Hepatocyte (in vitro differentiated cells): ENCODE measurements at regions not wholly inside any gene's neighbourhood (a gene's known extent, or its start where the extent isn't known, plus 50 kb on each side); places are given as distances from the start of the nearest gene placed in this dataset.

ENCODE experiments used
- DNase-seq: peaks from one replicate; pipeline ENCODE4 v3.0.0-alpha.2; 2016; ENCODE audit warnings: low spot score
- H2AFZ ChIP-seq: fragments of 200-600 bp; sonication (generic); 2 replicates; pipeline ENCODE4 v1.6.0; 2016; ENCODE audit warnings: antibody characterized with exemption, mild to moderate bottlenecking
- H3K27ac ChIP-seq: fragments of 200-600 bp; sonication (generic); 2 replicates; pipeline ENCODE4 v1.5.1; 2016; ENCODE audit warnings: mild to moderate bottlenecking
- H3K27me3 ChIP-seq: fragments of 200-600 bp; sonication (generic); 2 replicates; pipeline ENCODE4 v1.6.1; 2016
- H3K36me3 ChIP-seq: fragments of 200-600 bp; sonication (generic); replicated peaks from 2 replicates; pipeline ENCODE4 v1.5.1; 2016; ENCODE audit warnings: low read depth; ENCODE audit not compliant: insufficient read depth
- H3K4me1 ChIP-seq: fragments of 200-600 bp; sonication (generic); 2 replicates; pipeline ENCODE4 v1.5.1; 2016; ENCODE audit warnings: mild to moderate bottlenecking, moderate library complexity; ENCODE audit not compliant: insufficient read depth
- H3K4me2 ChIP-seq: fragments of 200-600 bp; sonication (generic); 2 replicates; pipeline ENCODE4 v1.6.0; 2016
- H3K4me3 ChIP-seq: fragments of 200-600 bp; sonication (generic); 2 replicates; pipeline ENCODE4 v1.5.1; 2016; ENCODE audit warnings: mild to moderate bottlenecking
- H3K79me2 ChIP-seq: fragments of 200-600 bp; sonication (generic); 2 replicates; pipeline ENCODE4 v1.6.0; 2017; ENCODE audit warnings: mild to moderate bottlenecking
- H3K9me2 ChIP-seq: fragments of 200-600 bp; sonication (generic); replicated peaks from 2 replicates; pipeline ENCODE4 v1.6.0; 2017; ENCODE audit warnings: mild to moderate bottlenecking; ENCODE audit not compliant: insufficient read depth
- H3K9me3 ChIP-seq: fragments of 200-600 bp; sonication (generic); 2 replicates; pipeline ENCODE4 v1.5.1; 2016; ENCODE audit warnings: low read depth, mild to moderate bottlenecking
- H4K20me1 ChIP-seq: fragments of 200-600 bp; sonication (generic); 2 replicates; pipeline ENCODE4 v1.6.0; 2016; ENCODE audit warnings: mild to moderate bottlenecking; ENCODE audit not compliant: insufficient read depth, poor library complexity, severe bottlenecking
- EZH2 ChIP-seq: fragments of 200-600 bp; sonication (generic); IDR thresholded peaks from 2 replicates; pipeline ENCODE4 v1.6.1; 2016; ENCODE audit warnings: antibody characterized with exemption, mild to moderate bottlenecking, borderline replicate concordance
- EZH2phosphoT487 ChIP-seq: fragments of 200-600 bp; sonication (generic); IDR thresholded peaks from one replicate; pipeline ENCODE4 v1.6.1; 2018; ENCODE audit warnings: antibody characterized with exemption, mild to moderate bottlenecking, low read depth, moderate library complexity; ENCODE audit not compliant: unreplicated experiment, severe bottlenecking
- WGBS: methylation state at CpG from one replicate; pipeline ENCODE4 v1.1.6; 2016; ENCODE audit warnings: low lambda C conversion rate; ENCODE audit errors: missing lambda C conversion rate; 5-methylcytosine and 5-hydroxymethylcytosine counted together
- TF ChIP-seq, protein P1 (sequence below): fragments of 200-600 bp; sonication (generic); IDR thresholded peaks from 2 replicates; pipeline ENCODE4 v1.5.1; 2016; ENCODE audit warnings: antibody characterized with exemption, mild to moderate bottlenecking; ENCODE audit not compliant: poor library complexity

DNA sequence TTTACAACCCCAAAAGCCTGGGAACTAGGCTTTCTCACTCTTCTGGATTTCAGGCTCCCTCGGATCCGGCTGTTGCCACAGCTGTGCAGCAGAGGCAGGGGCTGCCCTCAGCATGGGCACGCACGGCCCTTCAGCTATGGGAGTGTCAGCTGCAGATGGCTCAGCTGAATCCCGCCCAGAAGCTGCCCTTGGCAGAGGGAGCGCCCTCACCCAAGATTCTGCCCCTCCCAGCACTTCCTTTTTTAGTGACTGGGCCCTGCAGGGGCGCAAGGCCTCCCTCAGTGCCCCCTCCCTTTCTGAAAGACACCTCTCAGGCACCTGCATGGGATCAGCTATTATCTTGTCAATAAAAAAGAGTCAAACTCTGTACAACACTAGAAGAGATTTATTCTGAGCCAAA is 67.9 kb upstream of the THBS2 start:
- DNase-seq, result no peak
- Histone ChIP-seq H2AFZ (no peak overlapping the region), H3K27ac (no peak overlapping the region), H3K36me3 (no peaks in the 10 kb centered on the region), H3K4me2 (no peak overlapping the region), H3K9me2 (no peaks in the 10 kb centered on the region), H3K9me3 (no peaks in the 10 kb centered on the region), H3K27me3 (no peaks in the 10 kb centered on the region), H3K4me1 (no peaks in the 10 kb centered on the region), H3K4me3 (no peak overlapping the region), H3K79me2 (no peaks in the 10 kb centered on the region), H4K20me1 (no peaks in the 10 kb centered on the region)
- TF ChIP-seq, protein P1, sequence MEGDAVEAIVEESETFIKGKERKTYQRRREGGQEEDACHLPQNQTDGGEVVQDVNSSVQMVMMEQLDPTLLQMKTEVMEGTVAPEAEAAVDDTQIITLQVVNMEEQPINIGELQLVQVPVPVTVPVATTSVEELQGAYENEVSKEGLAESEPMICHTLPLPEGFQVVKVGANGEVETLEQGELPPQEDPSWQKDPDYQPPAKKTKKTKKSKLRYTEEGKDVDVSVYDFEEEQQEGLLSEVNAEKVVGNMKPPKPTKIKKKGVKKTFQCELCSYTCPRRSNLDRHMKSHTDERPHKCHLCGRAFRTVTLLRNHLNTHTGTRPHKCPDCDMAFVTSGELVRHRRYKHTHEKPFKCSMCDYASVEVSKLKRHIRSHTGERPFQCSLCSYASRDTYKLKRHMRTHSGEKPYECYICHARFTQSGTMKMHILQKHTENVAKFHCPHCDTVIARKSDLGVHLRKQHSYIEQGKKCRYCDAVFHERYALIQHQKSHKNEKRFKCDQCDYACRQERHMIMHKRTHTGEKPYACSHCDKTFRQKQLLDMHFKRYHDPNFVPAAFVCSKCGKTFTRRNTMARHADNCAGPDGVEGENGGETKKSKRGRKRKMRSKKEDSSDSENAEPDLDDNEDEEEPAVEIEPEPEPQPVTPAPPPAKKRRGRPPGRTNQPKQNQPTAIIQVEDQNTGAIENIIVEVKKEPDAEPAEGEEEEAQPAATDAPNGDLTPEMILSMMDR, result no peak
- TF ChIP-seq EZH2phosphoT487, result no peak
- no peak for TF ChIP-seq EZH2
- WGBS, result 90% methylated on average over 7 of the region's 7 CpGs

DNA sequence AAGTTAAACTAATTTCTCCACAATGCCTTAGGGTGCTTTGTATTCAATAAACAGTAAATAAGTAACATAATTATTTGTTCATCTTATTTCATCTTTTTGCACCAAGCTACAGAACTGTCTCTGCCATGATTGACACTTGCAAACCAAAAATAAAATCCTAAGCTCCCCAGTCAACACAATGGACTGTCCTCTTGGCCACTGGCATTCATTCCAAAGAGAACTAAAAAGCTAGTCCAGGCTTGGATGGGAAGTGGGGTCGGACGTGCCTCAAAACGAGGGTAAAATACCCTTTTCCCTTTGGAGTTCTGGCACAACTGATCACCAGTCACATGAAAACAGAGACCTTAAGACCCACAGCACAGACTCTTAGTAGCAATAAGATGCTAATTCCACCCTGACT is 66.4 kb upstream of the THBS2 start:
- H3K4me2 ChIP-seq, result no peak overlapping the region
- TF ChIP-seq EZH2phosphoT487 (no peak), EZH2 (no peak)
- TF ChIP-seq, protein P1, result no peak
- WGBS, result 87% methylated on average over 3 of the region's 3 CpGs

DNA sequence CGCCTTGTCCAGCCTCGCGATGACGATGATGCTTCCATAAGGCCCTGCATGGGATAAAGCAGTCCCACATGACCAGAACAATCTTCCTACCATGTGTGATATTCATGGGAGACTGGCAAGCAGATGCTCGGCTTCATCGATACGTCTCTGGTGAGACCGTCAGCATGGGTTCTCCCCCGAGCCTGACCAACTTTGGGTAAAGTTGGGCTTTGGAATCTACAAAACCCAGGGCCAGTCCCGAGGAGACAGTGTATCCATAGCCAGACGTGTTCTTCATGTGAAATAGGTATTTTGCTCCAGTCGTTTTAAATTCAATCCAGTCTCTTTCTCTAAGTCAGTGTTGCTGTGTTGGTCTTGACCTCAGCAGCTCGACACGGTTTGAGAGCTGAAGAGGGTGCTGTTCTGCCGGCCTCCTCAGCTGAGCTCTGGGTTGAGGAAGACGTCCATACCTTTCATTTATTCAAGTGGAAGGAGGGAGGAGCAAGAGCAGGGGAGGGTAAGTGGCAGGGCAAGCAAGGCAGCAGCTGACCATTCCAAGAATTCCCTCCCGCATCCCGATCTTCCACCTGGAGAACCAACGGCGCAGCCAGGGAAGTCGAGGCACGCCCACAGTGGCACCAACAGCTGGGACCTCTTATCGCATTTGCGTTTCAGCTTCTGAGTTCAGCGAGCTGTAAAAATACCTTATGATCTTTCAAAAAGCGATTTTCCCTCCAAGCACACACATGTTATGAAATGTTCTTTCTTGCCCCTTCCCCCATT is 64.0 kb upstream of the THBS2 start:
- no peak for DNase-seq
- Histone ChIP-seq H3K9me2 (no peaks in the 10 kb centered on the region), H3K4me1 (no peaks in the 10 kb centered on the region), H3K4me2 (no peak overlapping the region), H3K4me3 (no peak overlapping the region), H3K9me3 (no peaks in the 10 kb centered on the region), H3K27me3 (no peaks in the 10 kb centered on the region), H3K79me2 (no peaks in the 10 kb centered on the region), H3K36me3 (no peaks in the 10 kb centered on the region), H4K20me1 (no peaks in the 10 kb centered on the region), H3K27ac (no peak overlapping the region), H2AFZ (no peak overlapping the region)
- 93% methylated on average over 26 of the region's 26 CpGs for WGBS
- no peak for TF ChIP-seq EZH2phosphoT487
- TF ChIP-seq, protein P1, result no peak
- no peak for TF ChIP-seq EZH2

More for the DNA sequence above, 66.4 kb upstream of the THBS2 start:
- no peaks in the 10 kb centered on the region for H3K9me3 ChIP-seq
- no peaks in the 10 kb centered on the region for H3K36me3 ChIP-seq
- H3K27me3 ChIP-seq, result no peaks in the 10 kb centered on the region
- H2AFZ ChIP-seq, result no peak overlapping the region
- no peaks in the 10 kb centered on the region for H3K79me2 ChIP-seq
- no peaks in the 10 kb centered on the region for H4K20me1 ChIP-seq
- DNase-seq, result no peak
- H3K4me1 ChIP-seq, result no peaks in the 10 kb centered on the region
- no peak overlapping the region for H3K4me3 ChIP-seq
- no peaks in the 10 kb centered on the region for H3K9me2 ChIP-seq
- H3K27ac ChIP-seq, result no peak overlapping the region
